GM12875 (cell line): ENCODE measurements at regions not wholly inside any gene's neighbourhood (a gene's known extent, or its start where the extent isn't known, plus 50 kb on each side); places are given as distances from the start of the nearest gene placed in this dataset.
"Not testable (repeated sequence)": the region's sequence is repeated elsewhere in the genome, so short reads cannot be mapped to it uniquely, and the experiment has no call there.

Experiments
- H3K4me3 ChIP-seq: one replicate; pipeline ENCODE4 v1.5.1; 2011; ENCODE audit warnings: low read depth, low read length, control low read depth
- TF ChIP-seq, protein P1 (sequence below): IDR thresholded peaks from 2 replicates; pipeline ENCODE4 v1.5.1; 2011; ENCODE audit warnings: low read depth, mild to moderate bottlenecking, control low read depth, inconsistent platforms, low read length, moderate library complexity, borderline replicate concordance; ENCODE audit not compliant: insufficient read depth

DNA sequence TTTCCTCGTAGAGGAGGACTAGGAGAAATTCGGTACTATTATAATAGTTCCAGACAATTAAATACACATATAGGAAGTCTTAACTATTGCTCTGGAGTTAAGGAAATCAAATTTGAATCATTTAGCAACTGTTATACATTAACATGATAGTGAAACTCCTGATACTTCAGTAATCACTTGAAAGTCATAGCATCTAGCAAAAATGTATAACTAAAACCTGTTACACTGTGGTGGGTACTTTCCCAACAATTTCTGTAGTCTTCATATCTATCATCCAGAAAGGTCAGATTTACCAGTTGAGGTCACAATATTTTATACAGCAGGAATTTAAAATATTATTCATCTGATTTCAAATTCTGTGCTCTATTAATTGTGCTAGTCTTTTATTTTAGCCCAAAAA is 669.6 kb upstream of the PCDH10 start:
- TF ChIP-seq, protein P1, sequence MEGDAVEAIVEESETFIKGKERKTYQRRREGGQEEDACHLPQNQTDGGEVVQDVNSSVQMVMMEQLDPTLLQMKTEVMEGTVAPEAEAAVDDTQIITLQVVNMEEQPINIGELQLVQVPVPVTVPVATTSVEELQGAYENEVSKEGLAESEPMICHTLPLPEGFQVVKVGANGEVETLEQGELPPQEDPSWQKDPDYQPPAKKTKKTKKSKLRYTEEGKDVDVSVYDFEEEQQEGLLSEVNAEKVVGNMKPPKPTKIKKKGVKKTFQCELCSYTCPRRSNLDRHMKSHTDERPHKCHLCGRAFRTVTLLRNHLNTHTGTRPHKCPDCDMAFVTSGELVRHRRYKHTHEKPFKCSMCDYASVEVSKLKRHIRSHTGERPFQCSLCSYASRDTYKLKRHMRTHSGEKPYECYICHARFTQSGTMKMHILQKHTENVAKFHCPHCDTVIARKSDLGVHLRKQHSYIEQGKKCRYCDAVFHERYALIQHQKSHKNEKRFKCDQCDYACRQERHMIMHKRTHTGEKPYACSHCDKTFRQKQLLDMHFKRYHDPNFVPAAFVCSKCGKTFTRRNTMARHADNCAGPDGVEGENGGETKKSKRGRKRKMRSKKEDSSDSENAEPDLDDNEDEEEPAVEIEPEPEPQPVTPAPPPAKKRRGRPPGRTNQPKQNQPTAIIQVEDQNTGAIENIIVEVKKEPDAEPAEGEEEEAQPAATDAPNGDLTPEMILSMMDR = no peak
- no peak overlapping the region for H3K4me3 ChIP-seq

DNA sequence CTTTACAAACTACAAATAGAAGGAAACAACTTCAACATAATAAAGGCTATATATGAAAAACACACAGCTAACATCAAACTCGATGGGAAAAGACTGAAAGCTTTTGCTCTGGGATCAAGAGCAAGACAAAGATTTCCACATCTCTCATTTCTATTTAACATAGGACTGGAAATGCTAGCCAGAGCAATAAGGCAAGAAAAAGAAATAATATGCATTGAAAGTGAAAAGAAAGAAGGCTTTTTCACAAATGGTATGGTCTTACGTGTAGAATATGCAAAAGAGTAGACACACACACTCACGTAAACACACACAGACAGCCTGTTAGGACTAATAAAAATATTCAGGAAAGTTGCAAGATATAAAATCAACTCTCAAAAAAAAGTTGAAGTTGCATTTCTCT is 660.5 kb upstream of the PCDH10 start:
- no peak overlapping the region for H3K4me3 ChIP-seq
- TF ChIP-seq, protein P1 = no peak

DNA sequence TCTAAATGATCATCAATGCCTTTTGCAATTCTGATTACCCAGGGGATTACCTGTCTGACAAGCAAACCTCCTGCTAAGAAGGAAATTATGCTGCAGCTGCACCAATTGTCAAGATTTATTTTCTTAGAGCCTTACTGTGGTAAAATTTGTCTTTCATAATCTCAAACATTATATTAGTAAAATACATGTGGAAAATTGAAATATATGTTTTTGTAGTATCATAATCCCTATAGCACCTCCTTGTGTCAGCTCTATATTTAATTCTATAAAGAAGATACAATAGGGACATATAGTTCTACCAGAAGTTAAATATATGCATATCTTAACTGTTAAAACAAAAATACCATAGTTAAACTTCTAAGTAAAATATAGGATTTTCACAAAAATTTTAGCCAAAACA is 655.6 kb upstream of the PCDH10 start:
- TF ChIP-seq, protein P1 = no peak
- no peak overlapping the region for H3K4me3 ChIP-seq

DNA sequence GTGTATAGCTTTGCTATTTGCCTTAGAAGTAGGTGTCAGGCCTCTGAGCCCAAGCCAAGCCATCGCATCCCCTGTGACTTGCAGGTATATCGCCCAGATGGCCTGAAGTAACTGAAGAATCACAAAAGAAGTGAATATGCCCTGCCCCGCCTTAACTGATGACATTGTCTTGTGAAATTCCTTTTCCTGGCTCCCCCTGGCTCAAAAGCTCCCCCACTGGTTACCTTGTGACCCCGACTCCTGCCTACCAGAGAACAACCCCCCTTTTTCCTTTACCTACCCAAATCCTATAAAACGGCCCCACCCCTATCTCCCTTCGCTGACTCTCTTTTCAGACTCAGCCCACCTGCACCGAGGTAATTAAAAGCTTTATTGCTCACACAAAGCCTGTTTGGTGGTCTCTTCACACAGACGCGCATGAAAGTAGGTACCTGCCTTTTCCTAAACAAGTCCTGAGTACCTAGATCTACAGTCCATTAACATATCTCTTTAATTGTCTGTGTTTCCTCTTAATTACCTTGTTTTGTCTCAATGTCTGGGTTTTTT is 653.8 kb upstream of the PCDH10 start:
- not testable (repeated sequence) for H3K4me3 ChIP-seq

DNA sequence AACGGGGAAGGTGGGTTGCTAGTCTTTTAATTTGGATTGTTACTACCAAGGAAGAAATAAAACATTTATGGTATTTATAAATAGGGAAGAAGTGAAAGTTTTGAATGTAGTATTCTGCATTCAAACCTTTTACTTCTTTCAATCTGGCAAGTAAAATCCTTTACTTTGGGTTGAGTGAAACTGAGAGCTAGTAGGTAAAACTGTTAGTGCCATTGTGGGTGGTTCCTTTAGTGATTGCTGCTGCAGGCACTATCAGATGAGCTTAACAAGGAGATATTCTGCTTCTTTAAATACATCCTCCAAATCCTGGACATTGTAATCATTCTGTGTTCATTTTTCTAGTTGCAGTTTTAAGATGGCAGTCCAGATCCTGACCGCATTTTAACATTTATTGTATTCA is 650.9 kb upstream of the PCDH10 start:
- H3K4me3 ChIP-seq = no peak overlapping the region
- TF ChIP-seq, protein P1 = no peak

DNA sequence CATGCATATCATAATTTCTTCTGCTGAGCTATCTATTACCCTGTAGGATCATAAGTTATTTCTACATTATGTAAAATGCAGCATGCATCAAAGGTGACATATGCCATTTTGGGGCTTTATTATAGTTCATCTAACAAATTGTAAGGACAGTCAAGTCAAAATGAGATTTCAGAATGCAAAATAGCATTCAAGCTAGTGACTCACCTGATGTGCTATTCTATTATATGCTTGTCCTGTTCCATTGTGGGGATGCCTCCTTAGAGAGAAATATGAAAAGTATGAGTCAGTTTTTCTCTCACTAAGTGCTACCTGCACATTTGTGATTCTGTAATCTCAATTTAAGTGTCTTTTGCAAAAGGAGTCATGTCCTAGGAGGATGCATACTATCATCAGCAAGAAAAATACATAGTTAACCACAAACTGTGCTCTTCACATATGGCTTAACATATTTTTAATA is 647.0 kb upstream of the PCDH10 start:
- TF ChIP-seq, protein P1 = no peak
- H3K4me3 ChIP-seq = no peak overlapping the region

DNA sequence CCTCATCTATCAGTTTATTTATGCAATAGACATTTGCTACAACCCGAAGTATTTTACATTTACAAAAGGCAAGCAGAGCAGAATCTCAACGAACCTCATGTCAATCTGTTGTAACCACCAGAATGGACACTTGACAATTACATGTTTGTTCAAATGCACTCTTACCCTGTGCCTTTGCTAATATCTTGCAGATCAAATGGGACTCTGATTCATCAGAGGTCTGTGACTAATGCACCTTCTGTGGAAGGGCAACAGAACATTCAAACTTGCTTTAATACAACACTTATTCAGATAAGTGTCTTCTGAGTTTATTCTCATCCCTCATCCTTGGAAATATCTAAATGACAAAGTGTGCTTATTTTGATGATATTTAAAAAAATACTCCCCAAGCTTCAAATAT is 644.7 kb upstream of the PCDH10 start:
- TF ChIP-seq, protein P1 = no peak
- H3K4me3 ChIP-seq = no peak overlapping the region

DNA sequence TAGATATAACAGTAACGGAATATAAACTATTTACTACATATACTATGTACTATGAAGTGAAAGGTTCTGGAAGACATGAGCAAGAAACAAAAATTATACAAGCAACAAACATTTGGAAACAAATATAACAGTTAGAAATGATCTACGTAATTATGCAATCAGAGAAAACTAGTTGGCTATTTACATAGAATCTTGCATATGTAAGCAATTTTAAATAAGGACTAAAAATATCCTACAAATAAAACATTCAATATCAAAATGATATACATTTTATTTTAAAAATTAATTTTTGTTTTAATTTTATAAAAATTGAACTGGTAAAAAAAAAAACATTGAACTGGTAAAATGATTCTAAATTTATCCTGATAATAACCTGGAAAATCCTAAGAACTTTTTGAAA is 642.5 kb upstream of the PCDH10 start:
- TF ChIP-seq, protein P1 = no peak

More for the DNA sequence above, 642.5 kb upstream of the PCDH10 start:
- H3K4me3 ChIP-seq = no peak overlapping the region
